Gastrocnemius medialis (tissue), 4 donors: ENCODE measurements at regions not wholly inside any gene's neighbourhood (a gene's known extent, or its start where the extent isn't known, plus 50 kb on each side); places are given as distances from the start of the nearest gene placed in this dataset.

Experiments used
- CTCF ChIP-seq, 5 experiments: fragments of 450-650 bp in 3 of 5; fragments of 200-600 bp in 2 of 5; sonication (generic) in 2 of 5; IDR thresholded peaks in 4 of 5; conservative IDR thresholded peaks in 1 of 5; 1 replicate in 4 of 5; 2 replicates in 1 of 5; pipeline ENCODE4 v1.5.1; 2016 to 2019; ENCODE audit warnings: antibody characterized with exemption in 5 of 5, mild to moderate bottlenecking in 3 of 5, moderate library complexity in 3 of 5
- POLR2A ChIP-seq, 2 donors: fragments of 450-650 bp; IDR thresholded peaks; one replicate each; pipeline ENCODE4 v1.6.1; 2017; ENCODE audit warnings: antibody characterized with exemption in 2 of 2, mild to moderate bottlenecking in 2 of 2, moderate library complexity in 2 of 2

GRCh38 chr14:66036547-66036946 is 449.6 kb upstream of the CCDC196 start:
- TF ChIP-seq CTCF (IDR thresholded peaks at IDR 0.05 in 4 of 5, conservative IDR thresholded peaks at IDR 0.05 in 1 of 5) (no peak), POLR2A (IDR thresholded peaks at IDR 0.05) (no peak)
